HUES6 (cell line): ENCODE measurements at regions not wholly inside any gene's neighbourhood (a gene's known extent, or its start where the extent isn't known, plus 50 kb on each side); places are given as distances from the start of the nearest gene placed in this dataset.

ENCODE experiments used
- H3K27ac ChIP-seq: 2 replicates; pipeline ENCODE4 v1.7.0; 2013; ENCODE audit warnings: low read depth, mild to moderate bottlenecking, low read length, inconsistent platforms
- H3K27me3 ChIP-seq: 2 replicates; pipeline ENCODE4 v1.6.1; 2013; ENCODE audit warnings: low read length; ENCODE audit not compliant: control insufficient read depth, insufficient read depth
- H3K36me3 ChIP-seq: 2 replicates; pipeline ENCODE4 v1.6.1; 2013; ENCODE audit warnings: low read length; ENCODE audit not compliant: control insufficient read depth, insufficient read depth
- H3K4me1 ChIP-seq: 2 replicates; pipeline ENCODE4 v1.6.1; 2013; ENCODE audit warnings: low read length; ENCODE audit not compliant: control insufficient read depth, insufficient read depth
- H3K4me3 ChIP-seq: 2 replicates; pipeline ENCODE4 v1.5.1; 2013; ENCODE audit warnings: low read depth, low read length
- H3K9ac ChIP-seq: one replicate; pipeline ENCODE4 v1.6.1; 2013; ENCODE audit warnings: mild to moderate bottlenecking, low read length
- H3K9me3 ChIP-seq: 2 replicates; pipeline ENCODE4 v1.6.1; 2013; ENCODE audit warnings: low read depth, low read length; ENCODE audit not compliant: control insufficient read depth, insufficient read depth

- no peaks in the 10 kb centered on the region for H3K9me3 ChIP-seq
- H3K27me3 ChIP-seq = no peaks in the 10 kb centered on the region
- no peak overlapping the region for H3K27ac ChIP-seq
Measured at GRCh38 chr11:109821511-109821910, 271.7 kb upstream of the ZC3H12C start.

GRCh38 chr11:109822436-109823102, 270.6 kb upstream of the ZC3H12C start:
- no peak overlapping the region for H3K9ac ChIP-seq

More at GRCh38 chr11:109821511-109821910, 271.7 kb upstream of the ZC3H12C start:
- Histone ChIP-seq H3K4me1 (no peaks in the 10 kb centered on the region), H3K4me3 (no peak overlapping the region), H3K36me3 (no peaks in the 10 kb centered on the region), H3K9ac (no peak overlapping the region)

GRCh38 chr11:109828387-109828786, 264.8 kb upstream of the ZC3H12C start:
- Histone ChIP-seq H3K4me1 (no peaks in the 10 kb centered on the region), H3K9me3 (no peaks in the 10 kb centered on the region), H3K4me3 (no peak overlapping the region), H3K27ac (no peak overlapping the region), H3K36me3 (no peaks in the 10 kb centered on the region), H3K9ac (no peak overlapping the region), H3K27me3 (no peaks in the 10 kb centered on the region)

More at GRCh38 chr11:109822436-109823102, 270.6 kb upstream of the ZC3H12C start:
- Histone ChIP-seq H3K9me3 (no peaks in the 10 kb centered on the region), H3K36me3 (no peaks in the 10 kb centered on the region), H3K27ac (no peak overlapping the region), H3K27me3 (no peaks in the 10 kb centered on the region), H3K4me1 (no peaks in the 10 kb centered on the region), H3K4me3 (no peak overlapping the region)

GRCh38 chr11:109838026-109838425, 255.2 kb upstream of the ZC3H12C start:
- no peaks in the 10 kb centered on the region for H3K27me3 ChIP-seq
- no peak overlapping the region for H3K4me3 ChIP-seq
- H3K27ac ChIP-seq = no peak overlapping the region
- H3K4me1 ChIP-seq = no peaks in the 10 kb centered on the region
- no peak overlapping the region for H3K9ac ChIP-seq
- H3K9me3 ChIP-seq = peaks cover 2% of the 10 kb centered on the region; the same call in 1 of the 2 replicates
- H3K36me3 ChIP-seq = no peaks in the 10 kb centered on the region

- no peak overlapping the region for H3K27ac ChIP-seq
- H3K9me3 ChIP-seq = no peaks in the 10 kb centered on the region
- no peak overlapping the region for H3K9ac ChIP-seq
Measured at GRCh38 chr11:109845437-109845836, 247.8 kb upstream of the ZC3H12C start.

GRCh38 chr11:109847621-109848020, 245.6 kb upstream of the ZC3H12C start:
- no peak overlapping the region for H3K27ac ChIP-seq
- no peak overlapping the region for H3K4me3 ChIP-seq
- H3K27me3 ChIP-seq = no peaks in the 10 kb centered on the region
- H3K4me1 ChIP-seq = no peaks in the 10 kb centered on the region
- H3K9ac ChIP-seq = no peak overlapping the region
- H3K36me3 ChIP-seq = no peaks in the 10 kb centered on the region
- H3K9me3 ChIP-seq = no peaks in the 10 kb centered on the region

More at GRCh38 chr11:109845437-109845836, 247.8 kb upstream of the ZC3H12C start:
- Histone ChIP-seq H3K4me3 (no peak overlapping the region), H3K4me1 (no peaks in the 10 kb centered on the region), H3K36me3 (no peaks in the 10 kb centered on the region), H3K27me3 (no peaks in the 10 kb centered on the region)

- Histone ChIP-seq H3K9ac (no peak overlapping the region), H3K9me3 (no peaks in the 10 kb centered on the region), H3K4me3 (no peak overlapping the region), H3K4me1 (no peaks in the 10 kb centered on the region), H3K27me3 (no peaks in the 10 kb centered on the region), H3K27ac (no peak overlapping the region), H3K36me3 (no peaks in the 10 kb centered on the region)
Measured at GRCh38 chr11:109849051-109849450, 244.1 kb upstream of the ZC3H12C start.

GRCh38 chr11:109849946-109850345, 243.2 kb upstream of the ZC3H12C start:
- Histone ChIP-seq H3K4me3 (no peak overlapping the region), H3K36me3 (no peaks in the 10 kb centered on the region), H3K27me3 (no peaks in the 10 kb centered on the region), H3K9me3 (no peaks in the 10 kb centered on the region), H3K27ac (no peak overlapping the region), H3K4me1 (no peaks in the 10 kb centered on the region), H3K9ac (no peak overlapping the region)

GRCh38 chr11:109851780-109852390, 241.3 kb upstream of the ZC3H12C start:
- Histone ChIP-seq H3K9me3 (no peaks in the 10 kb centered on the region), H3K4me1 (no peaks in the 10 kb centered on the region), H3K36me3 (no peaks in the 10 kb centered on the region), H3K27ac (no peak overlapping the region), H3K27me3 (no peaks in the 10 kb centered on the region), H3K9ac (no peak overlapping the region), H3K4me3 (no peak overlapping the region)

GRCh38 chr11:109853156-109853776, 239.9 kb upstream of the ZC3H12C start:
- Histone ChIP-seq H3K36me3 (no peaks in the 10 kb centered on the region), H3K4me3 (no peak overlapping the region), H3K9ac (no peak overlapping the region), H3K4me1 (no peaks in the 10 kb centered on the region), H3K9me3 (no peaks in the 10 kb centered on the region), H3K27me3 (no peaks in the 10 kb centered on the region), H3K27ac (peak overlapping the region; percentile 47; the same call in 1 of the 2 replicates)

GRCh38 chr11:109854731-109855130, 238.5 kb upstream of the ZC3H12C start:
- H3K9me3 ChIP-seq = no peaks in the 10 kb centered on the region
- no peaks in the 10 kb centered on the region for H3K36me3 ChIP-seq
- H3K4me1 ChIP-seq = 0 out of 2 replicates have a peak, but pooled peaks cover 3% of the 10 kb centered on the region

More at GRCh38 chr11:109854731-109855130, 238.5 kb upstream of the ZC3H12C start:
- Histone ChIP-seq H3K27me3 (no peaks in the 10 kb centered on the region), H3K27ac (no peak overlapping the region), H3K4me3 (no peak overlapping the region), H3K9ac (no peak overlapping the region)
